Testis (tissue), 2 donors: ENCODE measurements at regions not wholly inside any gene's neighbourhood (a gene's known extent, or its start where the extent isn't known, plus 50 kb on each side); places are given as distances from the start of the nearest gene placed in this dataset.

Source experiments
- CTCF ChIP-seq, 3 experiments: fragments of 450-650 bp in 2 of 3; fragments of 200-600 bp in 1 of 3; sonication (generic) in 1 of 3; IDR thresholded peaks; one replicate each; pipeline ENCODE4 v1.5.1; 2016 to 2019; ENCODE audit warnings: antibody characterized with exemption in 3 of 3, mild to moderate bottlenecking in 2 of 3, moderate library complexity in 1 of 3
- POLR2A ChIP-seq: fragments of 450-650 bp; IDR thresholded peaks from one replicate; pipeline ENCODE4 v1.6.1; 2017; ENCODE audit warnings: antibody characterized with exemption, mild to moderate bottlenecking, moderate library complexity

GRCh38 chr4:3365871-3366842 lies 73.3 kb downstream of the RGS12 start:
- TF ChIP-seq CTCF (IDR thresholded peaks at IDR 0.05) (no peak), POLR2A (no peak)
